ENCODE measurements at regions not wholly inside any gene's neighbourhood (a gene's known extent, or its start where the extent isn't known, plus 50 kb on each side); places are given as distances from the start of the nearest gene placed in this dataset.

DNA sequence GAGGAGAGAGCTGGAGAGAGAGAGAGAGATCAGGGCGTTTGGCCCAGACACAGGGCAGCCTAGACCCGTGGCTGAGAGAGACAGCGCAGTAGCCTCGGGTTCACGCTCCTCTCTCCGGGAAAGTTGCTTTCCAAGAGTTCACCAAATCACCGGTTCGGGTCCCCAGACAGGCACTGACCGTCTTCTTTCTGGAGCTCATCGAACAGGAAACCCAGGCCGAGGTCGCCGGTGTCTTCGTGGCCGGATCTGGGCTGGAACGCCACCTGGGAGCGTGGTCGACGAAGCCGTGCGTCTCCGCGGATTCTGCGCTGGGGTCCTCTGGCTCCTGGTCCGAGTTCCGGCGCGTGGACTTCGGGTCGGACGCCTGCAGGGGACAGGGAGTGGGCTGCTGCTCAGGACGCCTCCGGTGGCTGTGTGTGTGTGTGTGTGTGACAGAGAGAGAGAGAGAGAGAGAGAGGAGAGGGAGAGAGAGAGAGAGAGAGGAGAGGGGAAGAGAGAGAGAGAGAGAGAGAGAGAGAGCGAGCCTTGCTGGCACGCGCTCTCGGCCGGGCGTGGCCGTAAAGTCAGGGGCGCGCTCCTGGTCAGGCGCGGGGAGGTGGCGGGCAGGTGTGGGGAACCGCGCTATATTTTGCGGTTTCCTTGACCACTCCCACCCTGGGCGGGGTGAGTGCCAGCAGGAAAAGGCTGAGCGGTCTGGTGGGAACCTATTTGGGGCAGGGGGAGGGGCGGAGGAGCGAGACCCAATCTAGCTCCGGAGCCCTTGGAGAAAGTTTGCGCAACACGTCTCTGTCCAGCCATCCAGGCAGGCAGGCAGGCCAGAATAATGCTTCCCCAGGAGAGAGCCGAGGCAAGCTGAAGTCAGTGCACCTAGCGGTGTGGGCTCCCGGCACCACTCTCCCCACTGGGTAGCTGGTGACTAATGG lies 62.1 kb downstream of the RHOXF2B start:
- TF ChIP-seq, protein P1, sequence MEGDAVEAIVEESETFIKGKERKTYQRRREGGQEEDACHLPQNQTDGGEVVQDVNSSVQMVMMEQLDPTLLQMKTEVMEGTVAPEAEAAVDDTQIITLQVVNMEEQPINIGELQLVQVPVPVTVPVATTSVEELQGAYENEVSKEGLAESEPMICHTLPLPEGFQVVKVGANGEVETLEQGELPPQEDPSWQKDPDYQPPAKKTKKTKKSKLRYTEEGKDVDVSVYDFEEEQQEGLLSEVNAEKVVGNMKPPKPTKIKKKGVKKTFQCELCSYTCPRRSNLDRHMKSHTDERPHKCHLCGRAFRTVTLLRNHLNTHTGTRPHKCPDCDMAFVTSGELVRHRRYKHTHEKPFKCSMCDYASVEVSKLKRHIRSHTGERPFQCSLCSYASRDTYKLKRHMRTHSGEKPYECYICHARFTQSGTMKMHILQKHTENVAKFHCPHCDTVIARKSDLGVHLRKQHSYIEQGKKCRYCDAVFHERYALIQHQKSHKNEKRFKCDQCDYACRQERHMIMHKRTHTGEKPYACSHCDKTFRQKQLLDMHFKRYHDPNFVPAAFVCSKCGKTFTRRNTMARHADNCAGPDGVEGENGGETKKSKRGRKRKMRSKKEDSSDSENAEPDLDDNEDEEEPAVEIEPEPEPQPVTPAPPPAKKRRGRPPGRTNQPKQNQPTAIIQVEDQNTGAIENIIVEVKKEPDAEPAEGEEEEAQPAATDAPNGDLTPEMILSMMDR (conservative IDR thresholded peaks at IDR 0.05; ENCODE audit: low read depth, low read length) = no peak
- peak; percentile 58 for TF ChIP-seq EZH2 (IDR thresholded peaks at IDR 0.05; ENCODE audit: borderline replicate concordance, low read depth, low read length, poor library complexity, severe bottlenecking)

All from A673 (cell line).